GM12878 (cell line): ENCODE measurements at regions not wholly inside any gene's neighbourhood (a gene's known extent, or its start where the extent isn't known, plus 50 kb on each side); places are given as distances from the start of the nearest gene placed in this dataset.

ENCODE experiments used
- ATAC-seq: fragments of 200-7000 bp; cut with Tn5 transposase; 3 replicates; pipeline ENCODE4 v1.9.1; 2020; ENCODE audit warnings: mild to moderate bottlenecking, moderate library complexity
- BruUV-seq: library from RNA; stranded (reverse); fragments of 400-500 nt; replicated peaks from 2 replicates; lab custom pipeline; 2021; lab: Mats Ljungman, UMichigan
- CTCF ChIA-PET: fragments of 300-600 bp; sonication (Branson Sonifier 250); formaldehyde crosslinking; extraction: SDS; loops from one replicate; lab custom pipeline; 2021; ENCODE audit warnings: inconsistent platforms; lab: Yijun Ruan, JAX
- POLR2A ChIA-PET: fragments of 350-600 bp; formaldehyde crosslinking; extraction: SDS; loops from one replicate; lab custom pipeline; 2021; ENCODE audit warnings: inconsistent platforms; lab: Charles Lee
- RAD21 ChIA-PET: fragments of 300-600 bp; sonication (Branson Sonifier 250); formaldehyde crosslinking; loops from one replicate; lab custom pipeline; 2023; ENCODE audit warnings: antibody characterized with exemption; ENCODE audit not compliant: unreplicated experiment; lab: Charles Lee
- SMC1A ChIA-PET: fragments of 300-600 bp; sonication (Branson Sonifier 250); formaldehyde crosslinking; loops from one replicate; lab custom pipeline; 2023; ENCODE audit not compliant: unreplicated experiment, uncharacterized antibody; lab: Charles Lee
- DNase-seq: peaks from one replicate; pipeline ENCODE4 v3.0.0-alpha.2; 2011; ENCODE audit warnings: low read depth, low spot score
- FAIRE-seq: peaks from 3 replicates; lab custom pipeline; 2011; peaks lifted over from hg19 to GRCh38; lab: Jason Lieb, UNC
- H2AFZ ChIP-seq: 2 replicates; pipeline ENCODE4 v1.6.0; 2011; ENCODE audit warnings: low read depth, low read length, control low read depth; ENCODE audit not compliant: control insufficient read depth
- H3K27ac ChIP-seq: 2 replicates; pipeline ENCODE4 v1.5.1; 2011; ENCODE audit warnings: control low read depth; ENCODE audit not compliant: control insufficient read depth, insufficient read depth
- H3K27me3 ChIP-seq, 2 experiments: replicated peaks in 1 of 2; 2 replicates each; pipeline versions ENCODE4 v1.6.0 to v1.6.1; 2011; ENCODE audit warnings: low read length in 1 of 2; ENCODE audit not compliant: control insufficient read depth in 2 of 2, insufficient read depth in 2 of 2
- H3K36me3 ChIP-seq, 2 experiments: 2 replicates each; pipeline ENCODE4 v1.5.1; 2011; ENCODE audit warnings: low read length in 1 of 2; ENCODE audit not compliant: control insufficient read depth in 2 of 2, insufficient read depth in 2 of 2
- H3K4me1 ChIP-seq: 2 replicates; pipeline ENCODE4 v1.6.1; 2011; ENCODE audit warnings: mild to moderate bottlenecking, low read length, moderate library complexity, mixed read lengths; ENCODE audit not compliant: control insufficient read depth, insufficient read depth
- H3K4me2 ChIP-seq: 2 replicates; pipeline ENCODE4 v1.6.0; 2011; ENCODE audit warnings: control low read depth; ENCODE audit not compliant: control insufficient read depth, insufficient read depth
- H3K4me3 ChIP-seq: fragments of 200-600 bp; sonication (generic); 2 replicates; pipeline ENCODE4 v1.5.1; 2016
- H3K79me2 ChIP-seq: 2 replicates; pipeline ENCODE4 v1.6.0; 2011; ENCODE audit warnings: low read length; ENCODE audit not compliant: control insufficient read depth, insufficient read depth
- H3K9ac ChIP-seq: 2 replicates; pipeline ENCODE4 v1.8.0; 2011; ENCODE audit warnings: low read length, control low read depth, mixed read lengths; ENCODE audit not compliant: control insufficient read depth, insufficient read depth
- H3K9me3 ChIP-seq: replicated peaks from 3 replicates; pipeline ENCODE4 v1.5.1; 2011; ENCODE audit warnings: mild to moderate bottlenecking, low read length; ENCODE audit not compliant: control insufficient read depth, insufficient read depth
- H4K20me1 ChIP-seq: 2 replicates; pipeline ENCODE4 v1.6.0; 2011; ENCODE audit not compliant: control insufficient read depth, insufficient read depth
- CHD2 ChIP-seq: IDR thresholded peaks from 2 replicates; pipeline ENCODE4 v1.6.1; 2011; ENCODE audit warnings: low read depth, low read length, improper control_type of control experiment, borderline replicate concordance
- IRF4 ChIP-seq: IDR thresholded peaks from 2 replicates; pipeline ENCODE4 v1.6.1; 2011; ENCODE audit warnings: low read depth, low read length
- PML ChIP-seq: IDR thresholded peaks from 2 replicates; pipeline ENCODE4 v1.6.1; 2012; ENCODE audit warnings: low read length, inconsistent platforms
- RBBP5 ChIP-seq: fragments of 200-600 bp; sonication (generic); conservative IDR thresholded peaks from 2 replicates; pipeline ENCODE4 v1.6.1; 2016
- SMAD1 ChIP-seq: fragments of 450-650 bp; IDR thresholded peaks from 2 replicates; pipeline ENCODE4 v1.6.1; 2018; ENCODE audit warnings: mild to moderate bottlenecking, low read depth; ENCODE audit not compliant: partially characterized antibody
- ZNF217 ChIP-seq: fragments of 450-650 bp; IDR thresholded peaks from 2 replicates; pipeline ENCODE4 v1.6.1; 2017; ENCODE audit warnings: antibody characterized with exemption, mild to moderate bottlenecking
- WGBS: methylation state at CpG from one replicate; pipeline ENCODE4 v1.1.6; 2016; ENCODE audit warnings: low lambda C conversion rate; ENCODE audit not compliant: insufficient replicate concordance, insufficient coverage; ENCODE audit errors: missing lambda C conversion rate; 5-methylcytosine and 5-hydroxymethylcytosine counted together
- in situ Hi-C: fragments of 300-500 bp; cut with MboI; formaldehyde crosslinking; loops from 9 replicates; pipeline ENCODE4 v1.14.3; 2018; ENCODE audit warnings: mixed read lengths
- intact Hi-C: fragments of 100-400 bp; cut with micrococcal nuclease; formaldehyde crosslinking; loops from one replicate; pipeline ENCODE4 v1.14.2; 2022; ENCODE audit not compliant: unreplicated experiment
- TF ChIP-seq, protein P1 (sequence below): fragments of 450-650 bp; IDR thresholded peaks from 2 replicates; pipeline ENCODE4 v1.6.1; 2017; ENCODE audit warnings: antibody characterized with exemption, mild to moderate bottlenecking, moderate library complexity
- TF ChIP-seq, protein P2 (sequence below): fragments of 450-650 bp; IDR thresholded peaks from 2 replicates; pipeline ENCODE4 v1.6.1; 2017; ENCODE audit warnings: low read depth, mild to moderate bottlenecking, moderate library complexity
- TF ChIP-seq, protein P3 (sequence below): IDR thresholded peaks from 2 replicates; pipeline ENCODE4 v1.6.1; 2011; ENCODE audit warnings: borderline replicate concordance, low read depth, mild to moderate bottlenecking, moderate library complexity, mixed read lengths, low read length; ENCODE audit not compliant: insufficient read depth; ENCODE audit errors: extremely low read length
- TF ChIP-seq, protein P4 (sequence below): fragments of 450-650 bp; IDR thresholded peaks from 2 replicates; pipeline ENCODE4 v1.6.1; 2018; ENCODE audit warnings: borderline replicate concordance, mild to moderate bottlenecking; ENCODE audit not compliant: partially characterized antibody
- TF ChIP-seq, protein P5 (sequence below): fragments of 450-650 bp; IDR thresholded peaks from 2 replicates; pipeline ENCODE4 v1.6.1; 2017; ENCODE audit warnings: mild to moderate bottlenecking, low read depth, inconsistent platforms; ENCODE audit not compliant: poor library complexity, severe bottlenecking

DNA sequence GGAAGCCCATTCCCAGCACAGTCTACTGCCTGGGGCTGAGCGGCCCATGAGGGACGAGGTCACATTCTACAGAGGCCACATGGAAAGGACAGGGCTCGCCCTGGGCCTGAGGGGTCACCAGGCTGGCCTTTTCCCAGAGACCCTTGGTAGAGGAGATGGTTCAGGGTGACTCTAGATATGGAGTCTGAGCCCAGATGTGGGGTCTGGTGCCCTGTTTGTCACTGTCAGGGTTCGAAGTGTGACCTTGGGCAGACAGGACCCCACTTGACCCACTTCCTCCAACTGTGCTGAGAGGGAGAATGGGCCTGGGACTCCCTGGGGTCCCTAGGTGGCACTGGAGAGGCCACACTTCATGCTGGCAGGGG, 81.0 kb downstream of the MYEOV start:
- Histone ChIP-seq H3K79me2 (no peaks in the 10 kb centered on the region), H3K27me3 (no peaks in the 10 kb centered on the region; a peak in 1 of 4 replicates), H3K9ac (no peak overlapping the region), H3K27ac (no peak overlapping the region), H3K9me3 (no peaks in the 10 kb centered on the region), H3K4me3 (no peak overlapping the region), H2AFZ (no peak overlapping the region), H3K36me3 (no peaks in the 10 kb centered on the region), H3K4me2 (no peak overlapping the region), H4K20me1 (no peaks in the 10 kb centered on the region), H3K4me1 (no peaks in the 10 kb centered on the region)
- DNase-seq (no peak), FAIRE-seq (no peak), ATAC-seq (no peak)
- intact Hi-C loops (no loop called here), in situ Hi-C loops (no loop called here)
- BruUV-seq, result no TSS peak
- ChIA-PET CTCF (no interaction called here), RAD21 (no interaction called here), POLR2A (interaction anchor here (0.5 kb wide), 1 partner anchor 128 kb away, joined by 5 read pairs; no protein-coding TSS in a partner anchor), SMC1A (no interaction called here)
- WGBS, result 10% methylated on average over 4 of the region's 4 CpGs
- TF ChIP-seq, protein P1, sequence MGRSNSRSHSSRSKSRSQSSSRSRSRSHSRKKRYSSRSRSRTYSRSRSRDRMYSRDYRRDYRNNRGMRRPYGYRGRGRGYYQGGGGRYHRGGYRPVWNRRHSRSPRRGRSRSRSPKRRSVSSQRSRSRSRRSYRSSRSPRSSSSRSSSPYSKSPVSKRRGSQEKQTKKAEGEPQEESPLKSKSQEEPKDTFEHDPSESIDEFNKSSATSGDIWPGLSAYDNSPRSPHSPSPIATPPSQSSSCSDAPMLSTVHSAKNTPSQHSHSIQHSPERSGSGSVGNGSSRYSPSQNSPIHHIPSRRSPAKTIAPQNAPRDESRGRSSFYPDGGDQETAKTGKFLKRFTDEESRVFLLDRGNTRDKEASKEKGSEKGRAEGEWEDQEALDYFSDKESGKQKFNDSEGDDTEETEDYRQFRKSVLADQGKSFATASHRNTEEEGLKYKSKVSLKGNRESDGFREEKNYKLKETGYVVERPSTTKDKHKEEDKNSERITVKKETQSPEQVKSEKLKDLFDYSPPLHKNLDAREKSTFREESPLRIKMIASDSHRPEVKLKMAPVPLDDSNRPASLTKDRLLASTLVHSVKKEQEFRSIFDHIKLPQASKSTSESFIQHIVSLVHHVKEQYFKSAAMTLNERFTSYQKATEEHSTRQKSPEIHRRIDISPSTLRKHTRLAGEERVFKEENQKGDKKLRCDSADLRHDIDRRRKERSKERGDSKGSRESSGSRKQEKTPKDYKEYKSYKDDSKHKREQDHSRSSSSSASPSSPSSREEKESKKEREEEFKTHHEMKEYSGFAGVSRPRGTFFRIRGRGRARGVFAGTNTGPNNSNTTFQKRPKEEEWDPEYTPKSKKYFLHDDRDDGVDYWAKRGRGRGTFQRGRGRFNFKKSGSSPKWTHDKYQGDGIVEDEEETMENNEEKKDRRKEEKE, result no peak
- no peak for TF ChIP-seq RBBP5
- no peak for TF ChIP-seq IRF4
- TF ChIP-seq, protein P2, sequence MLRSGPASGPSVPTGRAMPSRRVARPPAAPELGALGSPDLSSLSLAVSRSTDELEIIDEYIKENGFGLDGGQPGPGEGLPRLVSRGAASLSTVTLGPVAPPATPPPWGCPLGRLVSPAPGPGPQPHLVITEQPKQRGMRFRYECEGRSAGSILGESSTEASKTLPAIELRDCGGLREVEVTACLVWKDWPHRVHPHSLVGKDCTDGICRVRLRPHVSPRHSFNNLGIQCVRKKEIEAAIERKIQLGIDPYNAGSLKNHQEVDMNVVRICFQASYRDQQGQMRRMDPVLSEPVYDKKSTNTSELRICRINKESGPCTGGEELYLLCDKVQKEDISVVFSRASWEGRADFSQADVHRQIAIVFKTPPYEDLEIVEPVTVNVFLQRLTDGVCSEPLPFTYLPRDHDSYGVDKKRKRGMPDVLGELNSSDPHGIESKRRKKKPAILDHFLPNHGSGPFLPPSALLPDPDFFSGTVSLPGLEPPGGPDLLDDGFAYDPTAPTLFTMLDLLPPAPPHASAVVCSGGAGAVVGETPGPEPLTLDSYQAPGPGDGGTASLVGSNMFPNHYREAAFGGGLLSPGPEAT, result no peak
- TF ChIP-seq, protein P3, sequence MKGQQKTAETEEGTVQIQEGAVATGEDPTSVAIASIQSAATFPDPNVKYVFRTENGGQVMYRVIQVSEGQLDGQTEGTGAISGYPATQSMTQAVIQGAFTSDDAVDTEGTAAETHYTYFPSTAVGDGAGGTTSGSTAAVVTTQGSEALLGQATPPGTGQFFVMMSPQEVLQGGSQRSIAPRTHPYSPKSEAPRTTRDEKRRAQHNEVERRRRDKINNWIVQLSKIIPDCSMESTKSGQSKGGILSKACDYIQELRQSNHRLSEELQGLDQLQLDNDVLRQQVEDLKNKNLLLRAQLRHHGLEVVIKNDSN, result no peak
- no peak for TF ChIP-seq SMAD1
- no peak for TF ChIP-seq ZNF217
- TF ChIP-seq, protein P4, sequence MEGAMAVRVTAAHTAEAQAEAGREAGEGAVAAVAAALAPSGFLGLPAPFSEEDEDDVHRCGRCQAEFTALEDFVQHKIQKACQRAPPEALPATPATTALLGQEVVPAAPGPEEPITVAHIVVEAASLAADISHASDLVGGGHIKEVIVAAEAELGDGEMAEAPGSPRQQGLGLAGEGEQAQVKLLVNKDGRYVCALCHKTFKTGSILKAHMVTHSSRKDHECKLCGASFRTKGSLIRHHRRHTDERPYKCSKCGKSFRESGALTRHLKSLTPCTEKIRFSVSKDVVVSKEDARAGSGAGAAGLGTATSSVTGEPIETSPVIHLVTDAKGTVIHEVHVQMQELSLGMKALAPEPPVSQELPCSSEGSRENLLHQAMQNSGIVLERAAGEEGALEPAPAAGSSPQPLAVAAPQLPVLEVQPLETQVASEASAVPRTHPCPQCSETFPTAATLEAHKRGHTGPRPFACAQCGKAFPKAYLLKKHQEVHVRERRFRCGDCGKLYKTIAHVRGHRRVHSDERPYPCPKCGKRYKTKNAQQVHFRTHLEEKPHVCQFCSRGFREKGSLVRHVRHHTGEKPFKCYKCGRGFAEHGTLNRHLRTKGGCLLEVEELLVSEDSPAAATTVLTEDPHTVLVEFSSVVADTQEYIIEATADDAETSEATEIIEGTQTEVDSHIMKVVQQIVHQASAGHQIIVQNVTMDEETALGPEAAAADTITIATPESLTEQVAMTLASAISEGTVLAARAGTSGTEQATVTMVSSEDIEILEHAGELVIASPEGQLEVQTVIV, result no peak
- TF ChIP-seq, protein P5, sequence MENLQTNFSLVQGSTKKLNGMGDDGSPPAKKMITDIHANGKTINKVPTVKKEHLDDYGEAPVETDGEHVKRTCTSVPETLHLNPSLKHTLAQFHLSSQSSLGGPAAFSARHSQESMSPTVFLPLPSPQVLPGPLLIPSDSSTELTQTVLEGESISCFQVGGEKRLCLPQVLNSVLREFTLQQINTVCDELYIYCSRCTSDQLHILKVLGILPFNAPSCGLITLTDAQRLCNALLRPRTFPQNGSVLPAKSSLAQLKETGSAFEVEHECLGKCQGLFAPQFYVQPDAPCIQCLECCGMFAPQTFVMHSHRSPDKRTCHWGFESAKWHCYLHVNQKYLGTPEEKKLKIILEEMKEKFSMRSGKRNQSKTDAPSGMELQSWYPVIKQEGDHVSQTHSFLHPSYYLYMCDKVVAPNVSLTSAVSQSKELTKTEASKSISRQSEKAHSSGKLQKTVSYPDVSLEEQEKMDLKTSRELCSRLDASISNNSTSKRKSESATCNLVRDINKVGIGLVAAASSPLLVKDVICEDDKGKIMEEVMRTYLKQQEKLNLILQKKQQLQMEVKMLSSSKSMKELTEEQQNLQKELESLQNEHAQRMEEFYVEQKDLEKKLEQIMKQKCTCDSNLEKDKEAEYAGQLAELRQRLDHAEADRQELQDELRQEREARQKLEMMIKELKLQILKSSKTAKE, result no peak
- TF ChIP-seq PML, result no peak
- TF ChIP-seq CHD2, result no peak
